T-cell (primary cell): ENCODE measurements at regions not wholly inside any gene's neighbourhood (a gene's known extent, or its start where the extent isn't known, plus 50 kb on each side); places are given as distances from the start of the nearest gene placed in this dataset.

Experiments used
- ATAC-seq, 4 experiments: fragments of 200-7000 bp in 3 of 4; fragments of 150-1000 bp in 1 of 4; cut with Tn5 transposase; replicated peaks in 1 of 4; 1 replicate in 3 of 4; 2 replicates in 1 of 4; pipeline ENCODE4 v1.10.0; 2021; ENCODE audit warnings: moderate library complexity in 3 of 4, mild to moderate bottlenecking in 2 of 4, moderate number of reproducible peaks in 1 of 4
- CTCF ChIA-PET, 2 donors: fragments of 300-600 bp; sonication (Branson Sonifier 250); formaldehyde crosslinking; loops; one replicate each; lab custom pipeline; 2022; ENCODE audit warnings: antibody characterized with exemption in 2 of 2; lab: Charles Lee
- POLR2A ChIA-PET, 2 donors: fragments of 300-600 bp; sonication (Branson Sonifier 250); formaldehyde crosslinking; loops; one replicate each; lab custom pipeline; 2022; ENCODE audit warnings: antibody characterized with exemption in 2 of 2; lab: Charles Lee
- DNase-seq, 35 experiments: peaks; one replicate each; pipeline versions ENCODE4 v3.0.0 to v3.0.0-alpha.2; 2013 to 2023
- H3K27ac ChIP-seq: one replicate; pipeline ENCODE4 v1.5.1; 2013; ENCODE audit warnings: low read length
- H3K27me3 ChIP-seq, 2 experiments: replicated peaks in 1 of 2; 1 replicate in 1 of 2; 2 replicates in 1 of 2; pipeline versions ENCODE4 v1.6.1 to v1.7.0; 2013; ENCODE audit warnings: low read length in 1 of 2, mixed read lengths in 1 of 2; ENCODE audit not compliant: control insufficient read depth in 2 of 2, insufficient read depth in 2 of 2; ENCODE audit errors: extremely low read depth in 1 of 2
- H3K36me3 ChIP-seq, 2 donors: 1 replicate in 1 of 2; 2 replicates in 1 of 2; pipeline versions ENCODE4 v1.6.1 to v1.7.0; 2013; ENCODE audit warnings: low read length in 1 of 2; ENCODE audit not compliant: control insufficient read depth in 2 of 2, insufficient read depth in 1 of 2; ENCODE audit errors: extremely low read depth in 1 of 2
- H3K4me1 ChIP-seq, 2 experiments: 1 replicate in 1 of 2; 2 replicates in 1 of 2; pipeline versions ENCODE4 v1.6.1 to v1.7.0; 2013; ENCODE audit warnings: low read length in 2 of 2, mixed read lengths in 1 of 2; ENCODE audit not compliant: insufficient read depth in 2 of 2, control insufficient read depth in 1 of 2; ENCODE audit errors: extremely low read depth in 1 of 2
- H3K4me3 ChIP-seq, 2 donors: 1 replicate in 1 of 2; 2 replicates in 1 of 2; pipeline versions ENCODE4 v1.5.1 to v1.7.0; 2013; ENCODE audit warnings: mild to moderate bottlenecking in 2 of 2, low read length in 1 of 2, moderate library complexity in 1 of 2; ENCODE audit not compliant: control insufficient read depth in 1 of 2; ENCODE audit errors: extremely low read depth in 1 of 2
- H3K9me3 ChIP-seq: 2 replicates; pipeline ENCODE4 v1.7.0; 2013
- H3K27ac Mint-ChIP-seq, 2 donors: one replicate each; pipeline ENCODE4 v1.8.0; 2020 to 2021; ENCODE audit warnings: mild to moderate bottlenecking in 2 of 2, mixed read lengths in 2 of 2
- H3K27me3 Mint-ChIP-seq, 2 donors: one replicate each; pipeline ENCODE4 v1.8.0; 2021 to 2022; ENCODE audit warnings: mixed read lengths in 2 of 2
- H3K36me3 Mint-ChIP-seq: one replicate; pipeline ENCODE4 v1.8.0; 2021; ENCODE audit warnings: mixed read lengths
- H3K4me1 Mint-ChIP-seq, 3 donors: one replicate each; pipeline ENCODE4 v1.8.0; 2020 to 2022; ENCODE audit warnings: mixed read lengths in 3 of 3, mild to moderate bottlenecking in 1 of 3
- H3K4me3 Mint-ChIP-seq, 3 donors: one replicate each; pipeline ENCODE4 v1.8.0; 2020 to 2022; ENCODE audit warnings: mild to moderate bottlenecking in 3 of 3, mixed read lengths in 3 of 3, moderate library complexity in 3 of 3
- H3K9me3 Mint-ChIP-seq, 3 donors: one replicate each; pipeline ENCODE4 v1.8.0; 2020 to 2022; ENCODE audit warnings: mixed read lengths in 3 of 3
- WGBS: methylation state at CpG from one replicate; pipeline ENCODE4 v1.1.5; 2013; ENCODE audit warnings: missing lambda C conversion rate; ENCODE audit not compliant: insufficient coverage; 5-methylcytosine and 5-hydroxymethylcytosine counted together

- ATAC-seq (no peak), DNase-seq (no peak)
- Mint-ChIP-seq H3K36me3 (no peaks in the 10 kb centered on the region), H3K4me3 (no peak overlapping the region), H3K4me1 (no peaks in the 10 kb centered on the region), H3K9me3 (peaks cover 0 to 3% (median 0%) of the 10 kb centered on the region in 3 donors), H3K27ac (no peak overlapping the region), H3K27me3 (peaks cover 7 to 8% of the 10 kb centered on the region in 2 donors)
- no peak overlapping the region for H3K27ac ChIP-seq
- POLR2A ChIA-PET: interaction anchor here in 1 of 2 donors (0.5 kb wide), 1 partner anchor 745 kb away, joined by 3 read pairs; no protein-coding TSS in a partner anchor
- no peak overlapping the region for H3K4me3 ChIP-seq
- H3K27me3 ChIP-seq: no peaks in the 10 kb centered on the region
- CTCF ChIA-PET: no interaction called here
- no peaks in the 10 kb centered on the region for H3K9me3 ChIP-seq
- H3K36me3 ChIP-seq: no peaks in the 10 kb centered on the region
- no peaks in the 10 kb centered on the region for H3K4me1 ChIP-seq
- no CpG with 5 or more reads among the region's 3 CpGs for WGBS
These were observed 52.5 kb upstream of the RPS23 start for GRCh38 chr5:82330530-82331270.

GRCh38 chr5:82329393-82329792, 51.2 kb upstream of the RPS23 start:
- no peaks in the 10 kb centered on the region for H3K36me3 Mint-ChIP-seq
- no peak for ATAC-seq
- H3K4me1 Mint-ChIP-seq: no peaks in the 10 kb centered on the region
- WGBS: no CpG with 5 or more reads among the region's 6 CpGs
- no peaks in the 10 kb centered on the region for H3K36me3 ChIP-seq
- no peak for DNase-seq
- peaks cover 0 to 3% (median 0%) of the 10 kb centered on the region in 3 donors for H3K9me3 Mint-ChIP-seq
- H3K27me3 ChIP-seq: peaks cover 0 to 3% of the 10 kb centered on the region in 2 experiments
- no peak overlapping the region for H3K4me3 ChIP-seq
- CTCF ChIA-PET: no interaction called here
- H3K4me3 Mint-ChIP-seq: no peak overlapping the region
- POLR2A ChIA-PET: no interaction called here
- no peak overlapping the region for H3K27ac Mint-ChIP-seq
- H3K27me3 Mint-ChIP-seq: peaks cover 6 to 9% of the 10 kb centered on the region in 2 donors
- no peaks in the 10 kb centered on the region for H3K9me3 ChIP-seq
- H3K4me1 ChIP-seq: no peaks in the 10 kb centered on the region
- no peak overlapping the region for H3K27ac ChIP-seq
